ENCODE measurements at regions not wholly inside any gene's neighbourhood (a gene's known extent, or its start where the extent isn't known, plus 50 kb on each side); places are given as distances from the start of the nearest gene placed in this dataset.

GRCh38 chr12:105454688-105455087 lies 124.2 kb downstream of the C12orf75 start:
- Histone ChIP-seq H3K4me1 (ENCODE audit: control insufficient read depth in 2 of 2, insufficient read depth in 2 of 2, low read length in 2 of 2) (no peaks in the 10 kb centered on the region), H3K9ac (ENCODE audit: low read depth in 1 of 2, low read length in 2 of 2) (no peak overlapping the region), H3K27ac (ENCODE audit: low read depth in 2 of 2, low read length in 2 of 2) (no peak overlapping the region), H3K4me3 (ENCODE audit: low read length in 2 of 2) (no peak overlapping the region), H3K9me3 (ENCODE audit: control insufficient read depth in 2 of 2, low read length in 2 of 2) (no peaks in the 10 kb centered on the region), H3K27me3 (ENCODE audit: control insufficient read depth in 2 of 2, insufficient read depth in 2 of 2, low read length in 2 of 2) (peaks cover 0 to 2% of the 10 kb centered on the region in 2 donors), H3K36me3 (ENCODE audit: control insufficient read depth in 2 of 2, insufficient read depth in 2 of 2, low read length in 2 of 2) (no peaks in the 10 kb centered on the region)

DNA sequence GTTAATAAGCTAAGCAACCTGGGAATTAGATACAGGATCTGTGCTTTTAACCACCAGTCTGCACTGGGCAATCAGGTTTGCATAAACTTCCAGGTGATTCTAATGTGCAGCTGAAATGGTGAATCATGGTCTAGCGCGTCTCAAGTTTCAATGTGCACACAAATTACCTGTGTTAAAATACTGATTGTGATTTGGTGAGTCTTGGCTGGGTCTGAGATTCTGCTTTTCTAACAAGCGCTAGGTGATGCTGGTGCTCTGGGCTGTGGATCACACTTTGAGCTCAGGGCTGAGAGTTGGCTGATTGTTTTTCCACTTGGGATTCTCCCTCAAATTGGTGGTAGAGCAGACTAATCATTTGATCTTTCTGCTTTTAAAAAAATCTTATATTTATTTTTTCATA lies 124.8 kb downstream of the C12orf75 start:
- H3K27ac ChIP-seq (ENCODE audit: low read depth in 2 of 2, low read length in 2 of 2) = no peak overlapping the region
- H3K4me3 ChIP-seq (ENCODE audit: low read length in 2 of 2) = no peak overlapping the region
- no peaks in the 10 kb centered on the region for H3K4me1 ChIP-seq (ENCODE audit: control insufficient read depth in 2 of 2, insufficient read depth in 2 of 2, low read length in 2 of 2)
- peaks cover 0 to 2% of the 10 kb centered on the region in 2 donors for H3K27me3 ChIP-seq (ENCODE audit: control insufficient read depth in 2 of 2, insufficient read depth in 2 of 2, low read length in 2 of 2)
- H3K9me3 ChIP-seq (ENCODE audit: control insufficient read depth in 2 of 2, low read length in 2 of 2) = no peaks in the 10 kb centered on the region
- H3K9ac ChIP-seq (ENCODE audit: low read depth in 1 of 2, low read length in 2 of 2) = no peak overlapping the region
- H3K36me3 ChIP-seq (ENCODE audit: control insufficient read depth in 2 of 2, insufficient read depth in 2 of 2, low read length in 2 of 2) = no peaks in the 10 kb centered on the region

GRCh38 chr12:105457026-105457425 lies 126.5 kb downstream of the C12orf75 start:
- Histone ChIP-seq H3K4me1 (ENCODE audit: control insufficient read depth in 2 of 2, insufficient read depth in 2 of 2, low read length in 2 of 2) (no peaks in the 10 kb centered on the region), H3K36me3 (ENCODE audit: control insufficient read depth in 2 of 2, insufficient read depth in 2 of 2, low read length in 2 of 2) (no peaks in the 10 kb centered on the region), H3K9me3 (ENCODE audit: control insufficient read depth in 2 of 2, low read length in 2 of 2) (no peaks in the 10 kb centered on the region), H3K9ac (ENCODE audit: low read depth in 1 of 2, low read length in 2 of 2) (no peak overlapping the region), H3K27me3 (ENCODE audit: control insufficient read depth in 2 of 2, insufficient read depth in 2 of 2, low read length in 2 of 2) (peaks cover 0 to 2% of the 10 kb centered on the region in 2 donors), H3K27ac (ENCODE audit: low read depth in 2 of 2, low read length in 2 of 2) (no peak overlapping the region), H3K4me3 (ENCODE audit: low read length in 2 of 2) (no peak overlapping the region)

DNA sequence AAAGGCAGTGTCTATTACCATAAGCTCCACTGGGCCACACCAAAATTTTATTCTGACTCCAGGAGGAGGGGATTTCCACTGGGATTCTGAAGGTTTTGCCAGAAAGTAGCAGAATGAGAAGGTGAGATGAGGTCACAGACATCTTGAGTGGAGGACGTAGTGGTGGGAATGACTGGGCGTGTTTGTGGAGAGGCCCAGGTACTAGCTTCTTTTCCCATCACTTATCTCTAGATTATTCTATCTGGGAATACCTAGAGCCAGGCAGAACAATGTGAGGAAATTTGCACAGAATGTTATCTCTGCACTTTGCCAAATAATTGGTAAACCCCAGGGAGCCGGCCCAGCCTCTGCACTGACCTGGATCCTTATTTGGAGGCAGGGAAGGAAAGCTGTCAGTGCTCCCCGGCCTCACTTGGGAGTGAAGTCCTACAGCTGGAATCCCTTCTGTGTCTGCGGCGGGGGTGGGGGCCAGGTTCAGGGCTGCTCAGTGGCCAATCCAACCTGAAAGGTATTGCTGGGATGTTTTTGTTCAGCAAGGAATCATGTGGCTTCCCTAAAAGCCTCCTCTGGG lies 129.4 kb downstream of the C12orf75 start:
- Histone ChIP-seq H3K4me1 (ENCODE audit: control insufficient read depth in 2 of 2, insufficient read depth in 2 of 2, low read length in 2 of 2) (no peaks in the 10 kb centered on the region), H3K36me3 (ENCODE audit: control insufficient read depth in 2 of 2, insufficient read depth in 2 of 2, low read length in 2 of 2) (no peaks in the 10 kb centered on the region), H3K27me3 (ENCODE audit: control insufficient read depth in 2 of 2, insufficient read depth in 2 of 2, low read length in 2 of 2) (peaks cover 0 to under 1% of the 10 kb centered on the region in 2 donors), H3K9ac (ENCODE audit: low read depth in 1 of 2, low read length in 2 of 2) (no peak overlapping the region), H3K27ac (ENCODE audit: low read depth in 2 of 2, low read length in 2 of 2) (no peak overlapping the region), H3K4me3 (ENCODE audit: low read length in 2 of 2) (no peak overlapping the region), H3K9me3 (ENCODE audit: control insufficient read depth in 2 of 2, low read length in 2 of 2) (no peaks in the 10 kb centered on the region)

DNA sequence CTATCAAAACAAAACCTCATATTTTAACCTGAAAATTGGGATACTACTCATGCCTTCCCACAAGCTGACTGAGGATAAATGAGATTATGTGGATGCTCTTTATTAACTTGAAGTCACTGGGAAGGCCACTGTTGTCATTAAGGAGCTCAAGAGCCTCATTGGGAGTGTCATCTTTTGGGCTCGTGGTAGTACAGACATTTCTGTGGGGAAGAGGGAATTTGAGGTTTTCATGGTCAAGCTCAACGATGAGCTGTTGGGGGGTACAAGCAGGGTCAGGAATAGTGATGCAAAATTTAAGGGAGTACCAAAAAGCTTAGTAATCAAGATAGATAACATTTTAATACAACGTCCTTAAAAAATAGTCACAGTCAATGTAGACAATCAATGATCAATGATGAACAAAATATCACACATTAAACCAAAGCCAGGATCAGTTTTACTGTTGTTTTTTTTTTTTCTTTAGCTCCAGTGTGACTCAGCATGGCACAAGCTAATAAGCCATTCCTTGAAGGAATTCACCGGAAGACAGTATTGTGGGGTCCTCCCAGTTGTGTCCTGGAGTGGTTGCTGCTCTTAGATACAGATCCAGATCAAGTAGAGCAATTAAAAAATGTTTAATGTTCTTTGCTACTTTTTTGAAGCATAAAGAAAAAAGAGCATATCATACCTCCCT lies 130.9 kb downstream of the C12orf75 start:
- H3K9ac ChIP-seq (ENCODE audit: low read depth in 1 of 2, low read length in 2 of 2) = no peak overlapping the region
- H3K27me3 ChIP-seq (ENCODE audit: control insufficient read depth in 2 of 2, insufficient read depth in 2 of 2, low read length in 2 of 2) = no peaks in the 10 kb centered on the region
- H3K9me3 ChIP-seq (ENCODE audit: control insufficient read depth in 2 of 2, low read length in 2 of 2) = no peaks in the 10 kb centered on the region
- H3K27ac ChIP-seq (ENCODE audit: low read depth in 2 of 2, low read length in 2 of 2) = no peak overlapping the region
- H3K4me3 ChIP-seq (ENCODE audit: low read length in 2 of 2) = no peak overlapping the region
- H3K36me3 ChIP-seq (ENCODE audit: control insufficient read depth in 2 of 2, insufficient read depth in 2 of 2, low read length in 2 of 2) = no peaks in the 10 kb centered on the region
- H3K4me1 ChIP-seq (ENCODE audit: control insufficient read depth in 2 of 2, insufficient read depth in 2 of 2, low read length in 2 of 2) = no peaks in the 10 kb centered on the region

GRCh38 chr12:105461944-105462762 lies 131.7 kb downstream of the C12orf75 start:
- no peak overlapping the region for H3K27ac ChIP-seq (ENCODE audit: low read depth in 2 of 2, low read length in 2 of 2)
- no peaks in the 10 kb centered on the region for H3K4me1 ChIP-seq (ENCODE audit: control insufficient read depth in 2 of 2, insufficient read depth in 2 of 2, low read length in 2 of 2)
- no peaks in the 10 kb centered on the region for H3K27me3 ChIP-seq (ENCODE audit: control insufficient read depth in 2 of 2, insufficient read depth in 2 of 2, low read length in 2 of 2)
- no peaks in the 10 kb centered on the region for H3K36me3 ChIP-seq (ENCODE audit: control insufficient read depth in 2 of 2, insufficient read depth in 2 of 2, low read length in 2 of 2)
- no peaks in the 10 kb centered on the region for H3K9me3 ChIP-seq (ENCODE audit: control insufficient read depth in 2 of 2, low read length in 2 of 2)
- H3K9ac ChIP-seq (ENCODE audit: low read depth in 1 of 2, low read length in 2 of 2) = no peak overlapping the region
- no peak overlapping the region for H3K4me3 ChIP-seq (ENCODE audit: low read length in 2 of 2)

- no peaks in the 10 kb centered on the region for H3K36me3 ChIP-seq (ENCODE audit: control insufficient read depth in 2 of 2, insufficient read depth in 2 of 2, low read length in 2 of 2)
- no peaks in the 10 kb centered on the region for H3K4me1 ChIP-seq (ENCODE audit: control insufficient read depth in 2 of 2, insufficient read depth in 2 of 2, low read length in 2 of 2)
- no peak overlapping the region for H3K4me3 ChIP-seq (ENCODE audit: low read length in 2 of 2)
- H3K27ac ChIP-seq (ENCODE audit: low read depth in 2 of 2, low read length in 2 of 2) = no peak overlapping the region
- H3K9me3 ChIP-seq (ENCODE audit: control insufficient read depth in 2 of 2, low read length in 2 of 2) = no peaks in the 10 kb centered on the region
- H3K9ac ChIP-seq (ENCODE audit: low read depth in 1 of 2, low read length in 2 of 2) = no peak overlapping the region
- H3K27me3 ChIP-seq (ENCODE audit: control insufficient read depth in 2 of 2, insufficient read depth in 2 of 2, low read length in 2 of 2) = no peaks in the 10 kb centered on the region
Observed at GRCh38 chr12:105462831-105463230, 132.3 kb downstream of the C12orf75 start.

GRCh38 chr12:105464406-105464805 lies 133.9 kb downstream of the C12orf75 start:
- H3K9me3 ChIP-seq (ENCODE audit: control insufficient read depth in 2 of 2, low read length in 2 of 2) = no peaks in the 10 kb centered on the region
- H3K27me3 ChIP-seq (ENCODE audit: control insufficient read depth in 2 of 2, insufficient read depth in 2 of 2, low read length in 2 of 2) = no peaks in the 10 kb centered on the region
- no peak overlapping the region for H3K9ac ChIP-seq (ENCODE audit: low read depth in 1 of 2, low read length in 2 of 2)
- H3K4me1 ChIP-seq (ENCODE audit: control insufficient read depth in 2 of 2, insufficient read depth in 2 of 2, low read length in 2 of 2) = no peaks in the 10 kb centered on the region
- H3K27ac ChIP-seq (ENCODE audit: low read depth in 2 of 2, low read length in 2 of 2) = no peak overlapping the region
- no peak overlapping the region for H3K4me3 ChIP-seq (ENCODE audit: low read length in 2 of 2)
- H3K36me3 ChIP-seq (ENCODE audit: control insufficient read depth in 2 of 2, insufficient read depth in 2 of 2, low read length in 2 of 2) = no peaks in the 10 kb centered on the region

DNA sequence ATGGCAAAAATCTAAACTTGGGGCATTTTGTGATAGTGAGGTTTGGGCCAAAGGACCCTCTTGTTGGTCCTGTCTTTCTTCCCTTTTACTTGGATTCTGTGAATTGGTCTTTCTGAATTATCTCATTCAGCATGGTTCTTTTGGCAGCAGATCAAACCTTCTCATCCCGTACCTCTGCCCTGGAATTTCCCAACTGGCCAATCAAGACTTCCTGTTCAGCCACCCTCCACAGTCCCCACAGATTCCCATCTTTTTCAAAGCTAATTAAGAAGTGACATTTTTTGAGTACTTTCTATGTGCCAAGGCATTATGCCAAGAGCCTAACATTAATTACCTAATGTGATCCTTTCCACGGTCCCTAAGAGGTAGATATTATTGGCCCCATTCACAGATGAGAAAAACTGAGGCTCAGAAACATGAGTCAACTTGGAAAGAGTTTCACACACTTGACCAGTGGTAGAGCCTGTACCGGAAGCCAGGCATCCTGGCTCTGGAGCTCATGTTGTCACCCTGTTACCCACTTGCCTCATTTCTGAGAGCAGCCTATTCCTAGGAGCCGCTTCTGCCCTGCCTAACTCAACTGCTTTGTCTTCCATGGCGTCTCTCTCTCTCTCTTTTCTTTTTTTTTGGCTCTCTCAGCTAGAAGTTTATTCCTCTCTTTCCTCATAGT lies 135.9 kb downstream of the C12orf75 start:
- H3K4me3 ChIP-seq (ENCODE audit: low read length in 2 of 2) = no peak overlapping the region
- H3K27ac ChIP-seq (ENCODE audit: low read depth in 2 of 2, low read length in 2 of 2) = no peak overlapping the region
- no peaks in the 10 kb centered on the region for H3K4me1 ChIP-seq (ENCODE audit: control insufficient read depth in 2 of 2, insufficient read depth in 2 of 2, low read length in 2 of 2)
- no peaks in the 10 kb centered on the region for H3K36me3 ChIP-seq (ENCODE audit: control insufficient read depth in 2 of 2, insufficient read depth in 2 of 2, low read length in 2 of 2)
- H3K9ac ChIP-seq (ENCODE audit: low read depth in 1 of 2, low read length in 2 of 2) = no peak overlapping the region
- H3K9me3 ChIP-seq (ENCODE audit: control insufficient read depth in 2 of 2, low read length in 2 of 2) = no peaks in the 10 kb centered on the region
- H3K27me3 ChIP-seq (ENCODE audit: control insufficient read depth in 2 of 2, insufficient read depth in 2 of 2, low read length in 2 of 2) = no peaks in the 10 kb centered on the region

Data from mucosa of rectum (tissue), 2 donors.